Neural cell (in vitro differentiated cells): ENCODE measurements at regions not wholly inside any gene's neighbourhood (a gene's known extent, or its start where the extent isn't known, plus 50 kb on each side); places are given as distances from the start of the nearest gene placed in this dataset.
"Not testable (repeated sequence)": the region's sequence is repeated elsewhere in the genome, so short reads cannot be mapped to it uniquely, and the experiment has no call there.

Experiments used
- H2AFZ ChIP-seq: fragments of 200-600, 300-800 bp; sonication (generic), shearing (Covaris generic); 2 replicates; pipeline ENCODE4 v1.6.0; 2014; ENCODE audit warnings: low read depth, mild to moderate bottlenecking, antibody characterized with exemption, low read length, moderate library complexity
- H3F3A ChIP-seq: fragments of 200-600 bp; shearing (Covaris generic); 2 replicates; pipeline ENCODE4 v1.6.1; 2016; ENCODE audit warnings: mild to moderate bottlenecking, moderate library complexity, mixed read lengths, antibody characterized with exemption, low read length; ENCODE audit not compliant: insufficient read depth, poor library complexity, severe bottlenecking
- H3K27ac ChIP-seq: fragments of 200-600, 300-800 bp; sonication (generic), shearing (Covaris generic); 2 replicates; pipeline ENCODE4 v1.5.1; 2014; ENCODE audit warnings: mild to moderate bottlenecking, low read length, moderate library complexity
- H3K27me3 ChIP-seq: fragments of 300-800, 200-600 bp; sonication (generic), shearing (Covaris generic); 2 replicates; pipeline ENCODE4 v1.6.0; 2014; ENCODE audit warnings: mild to moderate bottlenecking, low read depth, low read length, moderate library complexity; ENCODE audit not compliant: insufficient read depth
- H3K36me3 ChIP-seq: fragments of 300-800, 200-600 bp; sonication (generic), shearing (Covaris generic); 2 replicates; pipeline ENCODE4 v1.5.1; 2014; ENCODE audit warnings: mild to moderate bottlenecking, antibody characterized with exemption, low read length, moderate library complexity; ENCODE audit not compliant: insufficient read depth
- H3K4me2 ChIP-seq: fragments of 300-800, 200-600 bp; sonication (generic), shearing (Covaris generic); 2 replicates; pipeline ENCODE4 v1.6.0; 2014; ENCODE audit warnings: mild to moderate bottlenecking, low read length
- H3K4me3 ChIP-seq: fragments of 300-800, 200-600 bp; sonication (generic), shearing (Covaris generic); 2 replicates; pipeline ENCODE4 v1.5.1; 2014; ENCODE audit warnings: mild to moderate bottlenecking, low read length, moderate library complexity
- H3K79me2 ChIP-seq: fragments of 200-600 bp; shearing (Covaris generic); replicated peaks from 2 replicates; pipeline ENCODE4 v1.6.0; 2014; ENCODE audit warnings: mild to moderate bottlenecking, low read length, moderate library complexity; ENCODE audit not compliant: insufficient read depth
- H3K9ac ChIP-seq: fragments of 300-800, 200-600 bp; sonication (generic), shearing (Covaris generic); 2 replicates; pipeline ENCODE4 v1.6.1; 2016; ENCODE audit warnings: mild to moderate bottlenecking, low read length, mixed read lengths
- H3K9me2 ChIP-seq: fragments of 200-600 bp; shearing (Covaris generic); 2 replicates; pipeline ENCODE4 v1.6.1; 2016; ENCODE audit warnings: mild to moderate bottlenecking, low read length, mixed read lengths; ENCODE audit not compliant: insufficient read depth
- H3K9me3 ChIP-seq: fragments of 200-600, 300-800 bp; sonication (generic), shearing (Covaris generic); 2 replicates; pipeline ENCODE4 v1.6.1; 2016; ENCODE audit warnings: mild to moderate bottlenecking, mixed run types, low read length, moderate library complexity, mixed read lengths
- H4K20me1 ChIP-seq: fragments of 200-600 bp; shearing (Covaris generic); 2 replicates; pipeline ENCODE4 v1.6.1; 2016; ENCODE audit warnings: mild to moderate bottlenecking, mixed run types; ENCODE audit not compliant: insufficient read depth
- CTCF ChIP-seq: fragments of 450-650 bp; IDR thresholded peaks from 2 replicates; pipeline ENCODE4 v1.5.1; 2014; ENCODE audit warnings: antibody characterized with exemption, mild to moderate bottlenecking, moderate library complexity; ENCODE audit not compliant: poor library complexity, severe bottlenecking
- EP300 ChIP-seq: fragments of 450-650 bp; conservative IDR thresholded peaks from 2 replicates; pipeline ENCODE4 v1.6.1; 2014; ENCODE audit warnings: antibody characterized with exemption, mild to moderate bottlenecking, moderate library complexity; ENCODE audit not compliant: poor library complexity, severe bottlenecking
- EZH2 ChIP-seq: fragments of 200-600, 300-800 bp; shearing (Covaris generic), sonication (generic); IDR thresholded peaks from 2 replicates; pipeline ENCODE4 v1.6.1; 2014; ENCODE audit warnings: antibody characterized with exemption, low read length, borderline replicate concordance, mild to moderate bottlenecking; ENCODE audit not compliant: insufficient read depth, poor library complexity, severe bottlenecking
- MXI1 ChIP-seq: fragments of 450-650 bp; conservative IDR thresholded peaks from 2 replicates; pipeline ENCODE4 v1.6.1; 2014; ENCODE audit warnings: antibody characterized with exemption, mild to moderate bottlenecking; ENCODE audit not compliant: poor library complexity, severe bottlenecking
- POLR2AphosphoS5 ChIP-seq: IDR thresholded peaks from 2 replicates; pipeline ENCODE4 v1.6.1; 2012
- RAD21 ChIP-seq: fragments of 450-650 bp; conservative IDR thresholded peaks from 2 replicates; pipeline ENCODE4 v1.6.1; 2014; ENCODE audit warnings: antibody characterized with exemption, mild to moderate bottlenecking, moderate library complexity
- REST ChIP-seq: IDR thresholded peaks from 2 replicates; pipeline ENCODE4 v1.6.1; 2012; ENCODE audit warnings: borderline replicate concordance
- SMC3 ChIP-seq: fragments of 450-650 bp; conservative IDR thresholded peaks from 2 replicates; pipeline ENCODE4 v1.6.1; 2014; ENCODE audit warnings: antibody characterized with exemption, mild to moderate bottlenecking, moderate library complexity; ENCODE audit not compliant: poor library complexity
- TAF1 ChIP-seq: IDR thresholded peaks from 2 replicates; pipeline ENCODE4 v1.6.1; 2012; ENCODE audit warnings: low read depth

- Histone ChIP-seq H4K20me1 (no peaks in the 10 kb centered on the region), H3K36me3 (no peaks in the 10 kb centered on the region), H3K27ac (no peak overlapping the region), H3K9me2 (no peaks in the 10 kb centered on the region), H3K4me3 (no peak overlapping the region), H3K9me3 (no peaks in the 10 kb centered on the region), H3K9ac (no peak overlapping the region), H3K79me2 (no peaks in the 10 kb centered on the region), H3K4me2 (no peak overlapping the region), H3K27me3 (no peaks in the 10 kb centered on the region), H2AFZ (no peak overlapping the region), H3F3A (no peaks in the 10 kb centered on the region)
- TF ChIP-seq MXI1: no peak
- no peak for TF ChIP-seq TAF1
Measured at GRCh38 chr5:67983251-67984110, 232.1 kb upstream of the PIK3R1 start.

- not testable (repeated sequence) for H3K9me2 ChIP-seq, H3K9ac ChIP-seq, H3F3A ChIP-seq, H2AFZ ChIP-seq, H3K9me3 ChIP-seq, H3K27me3 ChIP-seq, H3K4me2 ChIP-seq, H3K79me2 ChIP-seq, H3K36me3 ChIP-seq, H4K20me1 ChIP-seq, H3K27ac ChIP-seq, H3K4me3 ChIP-seq
Measured at GRCh38 chr5:67982160-67982559, 233.4 kb upstream of the PIK3R1 start.

GRCh38 chr5:67978171-67978570 is 237.4 kb upstream of the PIK3R1 start:
- no peaks in the 10 kb centered on the region for H3F3A ChIP-seq
- TF ChIP-seq CTCF: no peak
- H3K27ac ChIP-seq: no peak overlapping the region
- H3K36me3 ChIP-seq: no peaks in the 10 kb centered on the region
- H3K4me2 ChIP-seq: no peak overlapping the region
- H3K9me3 ChIP-seq: no peaks in the 10 kb centered on the region
- H3K27me3 ChIP-seq: no peaks in the 10 kb centered on the region
- H4K20me1 ChIP-seq: no peaks in the 10 kb centered on the region
- H3K9ac ChIP-seq: no peak overlapping the region
- no peaks in the 10 kb centered on the region for H3K9me2 ChIP-seq
- no peak overlapping the region for H2AFZ ChIP-seq
- H3K4me3 ChIP-seq: no peak overlapping the region
- H3K79me2 ChIP-seq: no peaks in the 10 kb centered on the region

- TF ChIP-seq RAD21: no peak
- no peak for TF ChIP-seq EZH2
- TF ChIP-seq MXI1: no peak
- TF ChIP-seq REST: no peak
- no peak for TF ChIP-seq SMC3
- TF ChIP-seq CTCF: no peak
- TF ChIP-seq TAF1: no peak
- no peak for TF ChIP-seq POLR2AphosphoS5
- TF ChIP-seq EP300: no peak
- Histone ChIP-seq H3K27me3 (no peaks in the 10 kb centered on the region), H3K9me3 (no peaks in the 10 kb centered on the region), H3K79me2 (no peaks in the 10 kb centered on the region), H3K9ac (no peak overlapping the region), H3K9me2 (no peaks in the 10 kb centered on the region), H3F3A (no peaks in the 10 kb centered on the region), H3K4me3 (no peak overlapping the region), H2AFZ (no peak overlapping the region), H4K20me1 (no peaks in the 10 kb centered on the region), H3K36me3 (no peaks in the 10 kb centered on the region), H3K4me2 (no peak overlapping the region), H3K27ac (no peak overlapping the region)
Measured at GRCh38 chr5:67976891-67977601, 238.5 kb upstream of the PIK3R1 start.
